ENCODE measurements at regions not wholly inside any gene's neighbourhood (a gene's known extent, or its start where the extent isn't known, plus 50 kb on each side); places are given as distances from the start of the nearest gene placed in this dataset.

GRCh38 chr17:79487149-79487548 lies 123.7 kb downstream of the RBFOX3 start:
- no peak overlapping the region for H2AFZ ChIP-seq (ENCODE audit: low read depth, low read length)
- H3K9me2 ChIP-seq (ENCODE audit: insufficient read depth, low read length) = no peaks in the 10 kb centered on the region
- H3K4me3 ChIP-seq (ENCODE audit: low read length) = no peak overlapping the region
- TF ChIP-seq RAD21 (conservative IDR thresholded peaks at IDR 0.05) = no peak
- TF ChIP-seq REST (IDR thresholded peaks at IDR 0.05; ENCODE audit: borderline replicate concordance) = no peak
- TF ChIP-seq EZH2 (IDR thresholded peaks at IDR 0.05; ENCODE audit: borderline replicate concordance, insufficient read depth, low read length, poor library complexity, severe bottlenecking) = no peak
- TF ChIP-seq EP300 (conservative IDR thresholded peaks at IDR 0.05; ENCODE audit: poor library complexity, severe bottlenecking) = no peak
- no peak for TF ChIP-seq POLR2AphosphoS5 (IDR thresholded peaks at IDR 0.05)
- TF ChIP-seq CTCF (IDR thresholded peaks at IDR 0.05; ENCODE audit: poor library complexity, severe bottlenecking) = no peak
- TF ChIP-seq TAF1 (IDR thresholded peaks at IDR 0.05; ENCODE audit: low read depth) = no peak
- TF ChIP-seq SMC3 (conservative IDR thresholded peaks at IDR 0.05; ENCODE audit: poor library complexity) = no peak
- TF ChIP-seq MXI1 (conservative IDR thresholded peaks at IDR 0.05; ENCODE audit: poor library complexity, severe bottlenecking) = no peak
- no peak overlapping the region for H3K4me2 ChIP-seq (ENCODE audit: low read length)
- H3F3A ChIP-seq (ENCODE audit: insufficient read depth, low read length, poor library complexity, severe bottlenecking) = no peaks in the 10 kb centered on the region
- H4K20me1 ChIP-seq (ENCODE audit: insufficient read depth) = no peaks in the 10 kb centered on the region
- no peaks in the 10 kb centered on the region for H3K79me2 ChIP-seq (replicated peaks; ENCODE audit: insufficient read depth, low read length)
- no peak overlapping the region for H3K9ac ChIP-seq (ENCODE audit: low read length)
- no peak overlapping the region for H3K27ac ChIP-seq (ENCODE audit: low read length)
- H3K27me3 ChIP-seq (ENCODE audit: insufficient read depth, low read depth, low read length) = no peaks in the 10 kb centered on the region
- no peaks in the 10 kb centered on the region for H3K36me3 ChIP-seq (ENCODE audit: insufficient read depth, low read length)
- H3K9me3 ChIP-seq (ENCODE audit: low read length) = no peaks in the 10 kb centered on the region

- H3K9ac ChIP-seq (ENCODE audit: low read length) = no peak overlapping the region
- TF ChIP-seq EZH2 (IDR thresholded peaks at IDR 0.05; ENCODE audit: borderline replicate concordance, insufficient read depth, low read length, poor library complexity, severe bottlenecking) = no peak
- TF ChIP-seq MXI1 (conservative IDR thresholded peaks at IDR 0.05; ENCODE audit: poor library complexity, severe bottlenecking) = no peak
- no peak for TF ChIP-seq POLR2AphosphoS5 (IDR thresholded peaks at IDR 0.05)
- no peak for TF ChIP-seq CTCF (IDR thresholded peaks at IDR 0.05; ENCODE audit: poor library complexity, severe bottlenecking)
- H3K4me3 ChIP-seq (ENCODE audit: low read length) = no peak overlapping the region
- H3K27ac ChIP-seq (ENCODE audit: low read length) = no peak overlapping the region
- H3K79me2 ChIP-seq (replicated peaks; ENCODE audit: insufficient read depth, low read length) = no peaks in the 10 kb centered on the region
- no peaks in the 10 kb centered on the region for H4K20me1 ChIP-seq (ENCODE audit: insufficient read depth)
- H3K4me2 ChIP-seq (ENCODE audit: low read length) = no peak overlapping the region
- no peaks in the 10 kb centered on the region for H3K27me3 ChIP-seq (ENCODE audit: insufficient read depth, low read depth, low read length)
- H3F3A ChIP-seq (ENCODE audit: insufficient read depth, low read length, poor library complexity, severe bottlenecking) = no peaks in the 10 kb centered on the region
- H2AFZ ChIP-seq (ENCODE audit: low read depth, low read length) = no peak overlapping the region
- no peaks in the 10 kb centered on the region for H3K36me3 ChIP-seq (ENCODE audit: insufficient read depth, low read length)
- H3K9me3 ChIP-seq (ENCODE audit: low read length) = no peaks in the 10 kb centered on the region
- H3K9me2 ChIP-seq (ENCODE audit: insufficient read depth, low read length) = no peaks in the 10 kb centered on the region
These were observed 124.9 kb downstream of the RBFOX3 start for GRCh38 chr17:79485991-79486390.

Measured in neural cell (in vitro differentiated cells).